Endodermal cell (in vitro differentiated cells): ENCODE measurements at regions not wholly inside any gene's neighbourhood (a gene's known extent, or its start where the extent isn't known, plus 50 kb on each side); places are given as distances from the start of the nearest gene placed in this dataset.
A peak's percentile ranks its signal among the peaks of the same experiment; 100 is the strongest.

Experiments
- DNase-seq: peaks from one replicate; pipeline ENCODE4 v3.0.0-alpha.2; 2017
- H3K27ac ChIP-seq: 2 replicates; pipeline ENCODE4 v1.5.1; 2013; ENCODE audit warnings: mild to moderate bottlenecking, low read depth, low read length, moderate library complexity
- H3K27me3 ChIP-seq: 2 replicates; pipeline ENCODE4 v1.6.1; 2013; ENCODE audit warnings: mild to moderate bottlenecking, low read length, moderate library complexity; ENCODE audit not compliant: insufficient read depth, control insufficient read depth, poor library complexity, severe bottlenecking
- H3K36me3 ChIP-seq: 2 replicates; pipeline ENCODE4 v1.7.0; 2013; ENCODE audit warnings: mild to moderate bottlenecking, low read length, moderate library complexity; ENCODE audit not compliant: control insufficient read depth, insufficient read depth
- H3K4me1 ChIP-seq: one replicate; pipeline ENCODE4 v1.7.0; 2013; ENCODE audit warnings: low read length; ENCODE audit not compliant: control insufficient read depth, insufficient read depth
- H3K4me3 ChIP-seq: 2 replicates; pipeline ENCODE4 v1.5.1; 2013; ENCODE audit warnings: mild to moderate bottlenecking, low read length, moderate library complexity
- H3K9ac ChIP-seq: 2 replicates; pipeline ENCODE4 v1.6.1; 2013; ENCODE audit warnings: mild to moderate bottlenecking, low read length, moderate library complexity; ENCODE audit not compliant: poor library complexity, severe bottlenecking; ENCODE audit errors: extremely low read depth
- H3K9me3 ChIP-seq: 2 replicates; pipeline ENCODE4 v1.6.1; 2013; ENCODE audit warnings: mild to moderate bottlenecking, low read length, moderate library complexity; ENCODE audit not compliant: control insufficient read depth
- H3K27ac Mint-ChIP-seq: 2 replicates; pipeline ENCODE4 v1.8.0; 2020; ENCODE audit warnings: mixed read lengths
- H3K27me3 Mint-ChIP-seq: 2 replicates; pipeline ENCODE4 v1.8.0; 2021; ENCODE audit warnings: mild to moderate bottlenecking, mixed read lengths; ENCODE audit not compliant: insufficient read depth
- H3K36me3 Mint-ChIP-seq: 2 replicates; pipeline ENCODE4 v1.8.0; 2020; ENCODE audit warnings: low read depth, mixed read lengths
- H3K4me1 Mint-ChIP-seq: 2 replicates; pipeline ENCODE4 v1.8.0; 2020; ENCODE audit warnings: mixed read lengths
- H3K4me3 Mint-ChIP-seq: 2 replicates; pipeline ENCODE4 v1.8.0; 2020; ENCODE audit warnings: mild to moderate bottlenecking, moderate library complexity, mixed read lengths
- H3K9me3 Mint-ChIP-seq: 2 replicates; pipeline ENCODE4 v1.8.0; 2020; ENCODE audit warnings: mild to moderate bottlenecking, mixed read lengths
- CTCF ChIP-seq: fragments of 200-600 bp; sonication (generic); conservative IDR thresholded peaks from 2 replicates; pipeline ENCODE4 v1.5.0; 2021; ENCODE audit warnings: antibody characterized with exemption, mild to moderate bottlenecking
- WGBS, 2 experiments: methylation state at CpG; one replicate each; pipeline versions ENCODE4 v1.1.5 to v1.1.7; 2013; ENCODE audit warnings: missing lambda C conversion rate in 2 of 2, mixed read lengths in 1 of 2; ENCODE audit not compliant: insufficient coverage in 1 of 2, insufficient read length in 1 of 2; 5-methylcytosine and 5-hydroxymethylcytosine counted together

GRCh38 chr13:111629016-111629415 is 308.6 kb downstream of the TEX29 start:
- peaks cover 11% of the 10 kb centered on the region for H3K27me3 Mint-ChIP-seq
- peaks cover 6% of the 10 kb centered on the region for H3K4me1 Mint-ChIP-seq
- Histone ChIP-seq H3K4me3 (no peak overlapping the region), H3K27ac (no peak overlapping the region), H3K4me1 (no peaks in the 10 kb centered on the region), H3K9me3 (no peaks in the 10 kb centered on the region), H3K27me3 (no peaks in the 10 kb centered on the region), H3K36me3 (no peaks in the 10 kb centered on the region), H3K9ac (no peak overlapping the region)
- TF ChIP-seq CTCF, result no peak
- 79 to 83% methylated on average over 5 to 11 of the region's 11 CpGs for WGBS, 2 experiments
- H3K4me3 Mint-ChIP-seq, result no peak overlapping the region
- no peak overlapping the region for H3K27ac Mint-ChIP-seq
- no peaks in the 10 kb centered on the region for H3K9me3 Mint-ChIP-seq
- no peaks in the 10 kb centered on the region for H3K36me3 Mint-ChIP-seq
- no peak for DNase-seq

GRCh38 chr13:111629457-111629856 is 309.0 kb downstream of the TEX29 start:
- TF ChIP-seq CTCF, result no peak
- Histone ChIP-seq H3K4me3 (no peak overlapping the region), H3K27me3 (no peaks in the 10 kb centered on the region), H3K9me3 (no peaks in the 10 kb centered on the region), H3K9ac (no peak overlapping the region), H3K27ac (peak overlapping the region; percentile 32), H3K36me3 (no peaks in the 10 kb centered on the region), H3K4me1 (no peaks in the 10 kb centered on the region)
- Mint-ChIP-seq H3K4me1 (peaks cover 6% of the 10 kb centered on the region), H3K36me3 (no peaks in the 10 kb centered on the region), H3K27ac (no peak overlapping the region), H3K27me3 (peaks cover 10% of the 10 kb centered on the region), H3K9me3 (no peaks in the 10 kb centered on the region), H3K4me3 (no peak overlapping the region)
- DNase-seq, result no peak
- WGBS, 2 experiments, result 91 to 97% methylated on average over 10 to 15 of the region's 15 CpGs

- no peak overlapping the region for H3K27ac Mint-ChIP-seq
- no peaks in the 10 kb centered on the region for H3K9me3 Mint-ChIP-seq
- Histone ChIP-seq H3K27ac (peak overlapping the region; percentile 32), H3K4me3 (no peak overlapping the region), H3K9me3 (no peaks in the 10 kb centered on the region), H3K36me3 (no peaks in the 10 kb centered on the region), H3K9ac (no peak overlapping the region), H3K27me3 (no peaks in the 10 kb centered on the region), H3K4me1 (no peaks in the 10 kb centered on the region)
- no peak for DNase-seq
- TF ChIP-seq CTCF, result no peak
- peaks cover 6% of the 10 kb centered on the region for H3K4me1 Mint-ChIP-seq
- peaks cover 14% of the 10 kb centered on the region for H3K27me3 Mint-ChIP-seq
- H3K4me3 Mint-ChIP-seq, result no peak overlapping the region
- WGBS, 2 experiments, result 78 to 92% methylated on average over 10 to 14 of the region's 14 CpGs
- no peaks in the 10 kb centered on the region for H3K36me3 Mint-ChIP-seq
These were observed 309.5 kb downstream of the TEX29 start for GRCh38 chr13:111629926-111630325.
